AML-193 (cell line): ENCODE measurements at regions not wholly inside any gene's neighbourhood (a gene's known extent, or its start where the extent isn't known, plus 50 kb on each side); places are given as distances from the start of the nearest gene placed in this dataset.

Experiments
- DNase-seq, 2 experiments: peaks; one replicate each; lab custom pipeline; 2025; lab: John Stamatoyannopoulos, UW

GRCh38 chr16:49024016-49024415 is 257.6 kb downstream of the CBLN1 start:
- DNase-seq, result no peak

GRCh38 chr16:49023050-49023449 is 258.6 kb downstream of the CBLN1 start:
- DNase-seq, result no peak

- no peak for DNase-seq
Measured at GRCh38 chr16:49022351-49022963, 259.2 kb downstream of the CBLN1 start.

GRCh38 chr16:49021136-49021535 is 260.5 kb downstream of the CBLN1 start:
- no peak for DNase-seq

- DNase-seq, result no peak
Measured at GRCh38 chr16:49020436-49020835, 261.2 kb downstream of the CBLN1 start.

- DNase-seq, result no peak
Measured at GRCh38 chr16:49019831-49020230, 261.8 kb downstream of the CBLN1 start.

GRCh38 chr16:49019081-49019633 is 262.5 kb downstream of the CBLN1 start:
- DNase-seq, result no peak

GRCh38 chr16:49018259-49018931 is 263.2 kb downstream of the CBLN1 start:
- DNase-seq, result no peak

GRCh38 chr16:49017501-49017900 is 264.1 kb downstream of the CBLN1 start:
- no peak for DNase-seq

GRCh38 chr16:49016461-49016860 is 265.2 kb downstream of the CBLN1 start:
- no peak for DNase-seq

- DNase-seq, result no peak
Measured at GRCh38 chr16:49015225-49015592, 266.4 kb downstream of the CBLN1 start.

GRCh38 chr16:49014277-49015224 is 267.1 kb downstream of the CBLN1 start:
- DNase-seq, result no peak

- DNase-seq, result no peak
Measured at GRCh38 chr16:49013727-49014080, 267.9 kb downstream of the CBLN1 start.

- DNase-seq, result no peak
Measured at GRCh38 chr16:49012961-49013726, 268.5 kb downstream of the CBLN1 start.

- DNase-seq, result no peak
Measured at GRCh38 chr16:49011901-49012300, 269.7 kb downstream of the CBLN1 start.

GRCh38 chr16:49010879-49011278 is 270.8 kb downstream of the CBLN1 start:
- no peak for DNase-seq

GRCh38 chr16:49010396-49010795 is 271.2 kb downstream of the CBLN1 start:
- DNase-seq, result no peak

- no peak for DNase-seq
Measured at GRCh38 chr16:49009204-49009603, 272.4 kb downstream of the CBLN1 start.

- DNase-seq, result no peak
Measured at GRCh38 chr16:49003992-49004391, 277.6 kb downstream of the CBLN1 start.

- DNase-seq, result no peak
Measured at GRCh38 chr16:49003022-49003421, 278.6 kb downstream of the CBLN1 start.

- DNase-seq, result no peak
Measured at GRCh38 chr16:49000594-49000993, 281.0 kb downstream of the CBLN1 start.

- DNase-seq, result no peak
Measured at GRCh38 chr16:48999508-48999907, 282.1 kb downstream of the CBLN1 start.
